ENCODE measurements at regions not wholly inside any gene's neighbourhood (a gene's known extent, or its start where the extent isn't known, plus 50 kb on each side); places are given as distances from the start of the nearest gene placed in this dataset.

GRCh38 chr1:232339073-232339472, 290.9 kb downstream of the SIPA1L2 start:
- TF ChIP-seq TEAD4 (IDR thresholded peaks at IDR 0.05): no peak
- TF ChIP-seq MAX (IDR thresholded peaks at IDR 0.05): no peak
- TF ChIP-seq REST (IDR thresholded peaks at IDR 0.05; ENCODE audit: low read depth): no peak
- no peak for TF ChIP-seq YY1 (IDR thresholded peaks at IDR 0.05; ENCODE audit: low read depth)
- no peak for TF ChIP-seq CEBPB (IDR thresholded peaks at IDR 0.05)
- no peak for TF ChIP-seq EGR1 (IDR thresholded peaks at IDR 0.05)
- TF ChIP-seq CREB1 (IDR thresholded peaks at IDR 0.05; ENCODE audit: low read depth): no peak
- TF ChIP-seq EP300 (IDR thresholded peaks at IDR 0.05; ENCODE audit: borderline replicate concordance): no peak
- no peak for TF ChIP-seq FOXM1 (IDR thresholded peaks at IDR 0.05; ENCODE audit: borderline replicate concordance, low read depth)
- TF ChIP-seq TAF1 (IDR thresholded peaks at IDR 0.05; ENCODE audit: low read depth): no peak
- TF ChIP-seq RAD21 (IDR thresholded peaks at IDR 0.05; ENCODE audit: low read depth): no peak
- no peak for TF ChIP-seq USF1 (IDR thresholded peaks at IDR 0.05)
- no peak for TF ChIP-seq TCF12 (IDR thresholded peaks at IDR 0.05; ENCODE audit: low read depth)
- no peak for TF ChIP-seq NFIC (IDR thresholded peaks at IDR 0.05)
